HL-60 (cell line): ENCODE measurements at regions not wholly inside any gene's neighbourhood (a gene's known extent, or its start where the extent isn't known, plus 50 kb on each side); places are given as distances from the start of the nearest gene placed in this dataset.

Experiments used
- DNase-seq, 2 experiments: peaks; one replicate each; pipeline ENCODE4 v3.0.0-alpha.2; 2010 to 2020; ENCODE audit warnings: low read depth in 1 of 2, low spot score in 1 of 2
- H3K27ac ChIP-seq: fragments of 250-450 bp; sonication (Bioruptor Pico); replicated peaks from 2 replicates; pipeline ENCODE4 v1.5.1; 2020; ENCODE audit warnings: mild to moderate bottlenecking, moderate library complexity
- H3K27me3 ChIP-seq: fragments of 250-450 bp; sonication (Bioruptor Pico); 2 replicates; pipeline ENCODE4 v1.5.1; 2021; ENCODE audit warnings: mild to moderate bottlenecking, moderate library complexity; ENCODE audit not compliant: insufficient read depth, poor library complexity, severe bottlenecking
- H3K4me3 ChIP-seq: replicated peaks from 2 replicates; pipeline ENCODE4 v1.5.1; 2011; ENCODE audit warnings: mild to moderate bottlenecking, control low read depth, low read length; ENCODE audit not compliant: insufficient read depth
- CTCF ChIP-seq: IDR thresholded peaks from one replicate; pipeline ENCODE4 v1.5.1; 2011; ENCODE audit warnings: low read length, control low read depth, inconsistent platforms; ENCODE audit not compliant: insufficient read depth
- GABPA ChIP-seq: IDR thresholded peaks from 2 replicates; pipeline ENCODE4 v1.6.1; 2012; ENCODE audit warnings: low read depth
- POLR2AphosphoS5 ChIP-seq: IDR thresholded peaks from 2 replicates; pipeline ENCODE4 v1.6.1; 2012; ENCODE audit warnings: low read depth
- REST ChIP-seq: IDR thresholded peaks from 2 replicates; pipeline ENCODE4 v1.6.1; 2012; ENCODE audit warnings: low read depth; ENCODE audit not compliant: insufficient replicate concordance
- SPI1 ChIP-seq: IDR thresholded peaks from 2 replicates; pipeline ENCODE4 v1.6.1; 2012; ENCODE audit warnings: low read depth, mild to moderate bottlenecking, borderline replicate concordance

GRCh38 chr6:105775095-105775494 is 311.0 kb upstream of the PRDM1 start:
- Histone ChIP-seq H3K4me3 (no peak overlapping the region), H3K27me3 (no peaks in the 10 kb centered on the region), H3K27ac (no peak overlapping the region)
- DNase-seq: no peak
- TF ChIP-seq CTCF (no peak), POLR2AphosphoS5 (no peak), REST (no peak)

- TF ChIP-seq POLR2AphosphoS5 (no peak), REST (no peak), SPI1 (no peak)
- Histone ChIP-seq H3K27ac (no peak overlapping the region), H3K27me3 (no peaks in the 10 kb centered on the region), H3K4me3 (no peak overlapping the region)
- no peak for DNase-seq
These were observed 311.9 kb upstream of the PRDM1 start for GRCh38 chr6:105774247-105774646.

GRCh38 chr6:105771313-105771970 is 314.7 kb upstream of the PRDM1 start:
- no peak overlapping the region for H3K4me3 ChIP-seq
- no peak for TF ChIP-seq POLR2AphosphoS5
- no peak for TF ChIP-seq CTCF
- no peak for TF ChIP-seq REST
- no peak for TF ChIP-seq SPI1
- no peak for TF ChIP-seq GABPA
- H3K27me3 ChIP-seq: no peaks in the 10 kb centered on the region
- DNase-seq: no peak
- no peak overlapping the region for H3K27ac ChIP-seq
